Neuronal stem cell (in vitro differentiated cells): ENCODE measurements at regions not wholly inside any gene's neighbourhood (a gene's known extent, or its start where the extent isn't known, plus 50 kb on each side); places are given as distances from the start of the nearest gene placed in this dataset.
A peak's percentile ranks its signal among the peaks of the same experiment; 100 is the strongest.

Source experiments
- DNase-seq: peaks from one replicate; pipeline ENCODE4 v3.0.0-alpha.2; 2013; ENCODE audit warnings: low spot score
- H2AFZ ChIP-seq: one replicate; pipeline ENCODE4 v1.6.1; 2013; ENCODE audit warnings: mild to moderate bottlenecking, low read length, inconsistent platforms
- H2AK5ac ChIP-seq: 2 replicates; pipeline ENCODE4 v1.6.1; 2013; ENCODE audit warnings: low read depth, mild to moderate bottlenecking, inconsistent platforms, low read length, moderate library complexity, mixed read lengths
- H2BK120ac ChIP-seq: 2 replicates; pipeline ENCODE4 v1.6.1; 2013; ENCODE audit warnings: low read depth, mild to moderate bottlenecking, inconsistent platforms, low read length, moderate library complexity, mixed read lengths
- H2BK12ac ChIP-seq: one replicate; pipeline ENCODE4 v1.6.1; 2013; ENCODE audit warnings: low read length, inconsistent platforms
- H2BK15ac ChIP-seq: 2 replicates; pipeline ENCODE4 v1.6.1; 2013; ENCODE audit warnings: mild to moderate bottlenecking, low read length, inconsistent platforms, mixed read lengths
- H2BK5ac ChIP-seq: one replicate; pipeline ENCODE4 v1.6.1; 2013; ENCODE audit warnings: inconsistent platforms, mild to moderate bottlenecking, low read length, moderate library complexity
- H3K14ac ChIP-seq: one replicate; pipeline ENCODE4 v1.6.1; 2013; ENCODE audit warnings: low read length, inconsistent platforms
- H3K18ac ChIP-seq: 2 replicates; pipeline ENCODE4 v1.6.1; 2013; ENCODE audit warnings: low read length, inconsistent platforms
- H3K23ac ChIP-seq: 2 replicates; pipeline ENCODE4 v1.6.1; 2013; ENCODE audit warnings: low read depth, mild to moderate bottlenecking, mixed read lengths, low read length, inconsistent platforms; ENCODE audit not compliant: poor library complexity
- H3K27ac ChIP-seq: replicated peaks from 3 replicates; pipeline ENCODE4 v1.5.1; 2013; ENCODE audit warnings: low read length, inconsistent platforms
- H3K27me3 ChIP-seq, 3 experiments: 2 replicates each; pipeline ENCODE4 v1.6.1; 2013; ENCODE audit warnings: low read length in 3 of 3, mild to moderate bottlenecking in 2 of 3, inconsistent platforms in 1 of 3, low read depth in 1 of 3, mixed read lengths in 1 of 3, moderate library complexity in 1 of 3; ENCODE audit not compliant: control insufficient read depth in 3 of 3, insufficient read depth in 3 of 3
- H3K36me3 ChIP-seq, 2 donors: replicated peaks in 1 of 2; 2 replicates each; pipeline ENCODE4 v1.6.1; 2013; ENCODE audit warnings: low read length in 2 of 2; ENCODE audit not compliant: control insufficient read depth in 2 of 2, insufficient read depth in 2 of 2
- H3K4ac ChIP-seq: 2 replicates; pipeline ENCODE4 v1.6.1; 2013; ENCODE audit warnings: inconsistent platforms, mild to moderate bottlenecking, low read length, moderate library complexity
- H3K4me1 ChIP-seq, 2 donors: 1 replicate in 1 of 2; 2 replicates in 1 of 2; pipeline ENCODE4 v1.6.1; 2013; ENCODE audit warnings: low read length in 2 of 2, low read depth in 1 of 2; ENCODE audit not compliant: control insufficient read depth in 2 of 2, insufficient read depth in 1 of 2
- H3K4me2 ChIP-seq: one replicate; pipeline ENCODE4 v1.6.1; 2013; ENCODE audit warnings: mild to moderate bottlenecking, low read length, inconsistent platforms; ENCODE audit not compliant: insufficient read depth, poor library complexity, severe bottlenecking
- H3K4me3 ChIP-seq, 2 donors: 2 replicates each; pipeline ENCODE4 v1.5.1; 2013; ENCODE audit warnings: low read length in 2 of 2, mild to moderate bottlenecking in 2 of 2, inconsistent platforms in 1 of 2, moderate library complexity in 1 of 2
- H3K79me1 ChIP-seq: one replicate; pipeline ENCODE4 v1.6.1; 2013; ENCODE audit warnings: low read depth, mild to moderate bottlenecking, inconsistent platforms, low read length, moderate library complexity
- H3K9ac ChIP-seq: one replicate; pipeline ENCODE4 v1.6.1; 2013; ENCODE audit warnings: mild to moderate bottlenecking, low read depth, low read length, inconsistent platforms; ENCODE audit not compliant: poor library complexity
- H3K9me3 ChIP-seq, 2 donors: replicated peaks in 1 of 2; 2 replicates each; pipeline versions ENCODE3 to v1.6.1; 2013; ENCODE audit warnings: low read length in 2 of 2, mild to moderate bottlenecking in 2 of 2, inconsistent platforms in 1 of 2, low read depth in 1 of 2, mixed read lengths in 1 of 2, moderate library complexity in 1 of 2; ENCODE audit not compliant: control insufficient read depth in 2 of 2, insufficient read depth in 1 of 2
- H4K8ac ChIP-seq: one replicate; pipeline ENCODE4 v1.6.1; 2013; ENCODE audit warnings: low read depth, mild to moderate bottlenecking, inconsistent platforms, low read length, moderate library complexity
- H4K91ac ChIP-seq: one replicate; pipeline ENCODE4 v1.6.1; 2013; ENCODE audit warnings: low read length, low read depth, mild to moderate bottlenecking, inconsistent platforms; ENCODE audit not compliant: poor library complexity
- WGBS, 2 donors: extraction: QIAGEN DNeasy Blood & Tissue Kit; methylation state at CpG; one replicate each; pipeline ENCODE4 v1.1.7; 2013; ENCODE audit warnings: missing lambda C conversion rate in 2 of 2, mixed read lengths in 1 of 2; ENCODE audit not compliant: insufficient read length in 2 of 2, insufficient replicate concordance in 1 of 2; ENCODE audit errors: extremely low coverage in 2 of 2; 5-methylcytosine and 5-hydroxymethylcytosine counted together

GRCh38 chr2:192827735-192828134 is 633.0 kb upstream of the TMEFF2 start:
- H2AK5ac ChIP-seq = peak overlapping the region; percentile 56
- H2AFZ ChIP-seq = no peak overlapping the region
- H3K18ac ChIP-seq = no peak overlapping the region
- H2BK15ac ChIP-seq = peak overlapping the region; percentile 37
- no peaks in the 10 kb centered on the region for H3K9me3 ChIP-seq
- H3K14ac ChIP-seq = no peak overlapping the region
- no peak overlapping the region for H2BK5ac ChIP-seq
- no peak overlapping the region for H3K4me2 ChIP-seq
- no peak for DNase-seq
- H3K4me1 ChIP-seq = no peaks in the 10 kb centered on the region
- no peak overlapping the region for H2BK12ac ChIP-seq
- no peak overlapping the region for H4K91ac ChIP-seq
- H3K9ac ChIP-seq = no peak overlapping the region
- no peak overlapping the region for H4K8ac ChIP-seq
- no peaks in the 10 kb centered on the region for H3K79me1 ChIP-seq
- no peaks in the 10 kb centered on the region for H3K36me3 ChIP-seq
- H3K4ac ChIP-seq = no peak overlapping the region
- no peaks in the 10 kb centered on the region for H3K27me3 ChIP-seq
- WGBS, 2 donors = no CpG with 5 or more reads among the region's 10 CpGs
- no peak overlapping the region for H3K4me3 ChIP-seq
- peak overlapping the region; percentile 85 for H3K23ac ChIP-seq
- no peak overlapping the region for H2BK120ac ChIP-seq
- H3K27ac ChIP-seq = no peak overlapping the region

GRCh38 chr2:192814376-192814775 is 619.6 kb upstream of the TMEFF2 start:
- Histone ChIP-seq H2AFZ (peak overlapping the region; percentile 65), H3K27me3 (no peaks in the 10 kb centered on the region), H3K27ac (no peak overlapping the region), H3K23ac (no peak overlapping the region), H3K4me1 (peaks cover 3 to 11% of the 10 kb centered on the region in 2 donors), H3K36me3 (no peaks in the 10 kb centered on the region), H3K4me3 (no peak overlapping the region), H3K9me3 (peaks cover 0 to 2% of the 10 kb centered on the region in 2 donors), H2BK12ac (no peak overlapping the region), H4K91ac (no peak overlapping the region), H4K8ac (no peak overlapping the region), H2BK15ac (no peak overlapping the region), H3K4me2 (no peak overlapping the region), H2BK5ac (no peak overlapping the region), H3K14ac (no peak overlapping the region), H2BK120ac (no peak overlapping the region), H2AK5ac (no peak overlapping the region), H3K9ac (no peak overlapping the region), H3K18ac (no peak overlapping the region), H3K4ac (no peak overlapping the region), H3K79me1 (no peaks in the 10 kb centered on the region)
- no CpG with 5 or more reads among the region's 1 CpG for WGBS, 2 donors
- DNase-seq = no peak

- H3K79me1 ChIP-seq = no peaks in the 10 kb centered on the region
- H2BK15ac ChIP-seq = no peak overlapping the region
- no peak overlapping the region for H2BK12ac ChIP-seq
- H3K4me2 ChIP-seq = no peak overlapping the region
- H3K4me3 ChIP-seq = no peak overlapping the region
- no peak overlapping the region for H3K27ac ChIP-seq
- H2BK120ac ChIP-seq = no peak overlapping the region
- DNase-seq = no peak
- H4K8ac ChIP-seq = no peak overlapping the region
- no peak overlapping the region for H3K14ac ChIP-seq
- no peak overlapping the region for H3K4ac ChIP-seq
- H2AFZ ChIP-seq = no peak overlapping the region
- H2AK5ac ChIP-seq = no peak overlapping the region
- H3K36me3 ChIP-seq = no peaks in the 10 kb centered on the region
- H3K18ac ChIP-seq = no peak overlapping the region
- H3K27me3 ChIP-seq = no peaks in the 10 kb centered on the region
- no peak overlapping the region for H4K91ac ChIP-seq
- no peak overlapping the region for H3K23ac ChIP-seq
- H3K9me3 ChIP-seq = peaks cover 0 to 9% of the 10 kb centered on the region in 2 donors
- H3K9ac ChIP-seq = no peak overlapping the region
- H2BK5ac ChIP-seq = no peak overlapping the region
- H3K4me1 ChIP-seq = peaks cover 3 to 11% of the 10 kb centered on the region in 2 donors
Measured at GRCh38 chr2:192813341-192813740, 618.6 kb upstream of the TMEFF2 start.

- WGBS, 2 donors = no CpG with 5 or more reads among the region's 2 CpGs
Measured at GRCh38 chr2:192809173-192809572, 614.4 kb upstream of the TMEFF2 start.

More at GRCh38 chr2:192809173-192809572, 614.4 kb upstream of the TMEFF2 start:
- no peak overlapping the region for H2BK5ac ChIP-seq
- no peaks in the 10 kb centered on the region for H3K79me1 ChIP-seq
- no peak overlapping the region for H4K8ac ChIP-seq
- no peak overlapping the region for H2AFZ ChIP-seq
- H2AK5ac ChIP-seq = no peak overlapping the region
- H3K9me3 ChIP-seq = peaks cover 3 to 9% of the 10 kb centered on the region in 2 donors
- no peak overlapping the region for H3K4me2 ChIP-seq
- no peak overlapping the region for H3K23ac ChIP-seq
- no peak overlapping the region for H3K4me3 ChIP-seq
- H3K4me1 ChIP-seq = no peaks in the 10 kb centered on the region
- no peaks in the 10 kb centered on the region for H3K36me3 ChIP-seq
- no peak overlapping the region for H4K91ac ChIP-seq
- no peak overlapping the region for H2BK12ac ChIP-seq
- H3K18ac ChIP-seq = no peak overlapping the region
- H3K27me3 ChIP-seq = no peaks in the 10 kb centered on the region
- no peak overlapping the region for H3K27ac ChIP-seq
- no peak overlapping the region for H2BK15ac ChIP-seq
- no peak overlapping the region for H2BK120ac ChIP-seq
- no peak for DNase-seq
- H3K14ac ChIP-seq = no peak overlapping the region
- no peak overlapping the region for H3K9ac ChIP-seq
- no peak overlapping the region for H3K4ac ChIP-seq
